Spleen (tissue), 7 donors: ENCODE measurements at regions not wholly inside any gene's neighbourhood (a gene's known extent, or its start where the extent isn't known, plus 50 kb on each side); places are given as distances from the start of the nearest gene placed in this dataset.

Source experiments
- POLR2A ChIP-seq, 3 donors: fragments of 450-650 bp; IDR thresholded peaks; one replicate each; pipeline ENCODE4 v1.5.1; 2017; ENCODE audit warnings: antibody characterized with exemption in 3 of 3, mild to moderate bottlenecking in 1 of 3
- TF ChIP-seq, protein P1 (sequence below), 11 experiments: fragments of 200-600 bp in 7 of 11; fragments of 450-650 bp in 4 of 11; sonication (generic) in 4 of 11; IDR thresholded peaks in 8 of 11; conservative IDR thresholded peaks in 3 of 11; 1 replicate in 7 of 11; 2 replicates in 4 of 11; pipeline versions ENCODE4 v1.4.0 to v1.8.0; 2016 to 2021; ENCODE audit warnings: antibody characterized with exemption in 11 of 11, inconsistent platforms in 4 of 11, mild to moderate bottlenecking in 1 of 11
- donor health status: DM: no; HTN: no; CAD: no; lungs with moderate emphysema.
- donor health status: DM: no; HTN: no; CAD: no.
- donor health status: DM: no; HTN: no; CAD: no.

GRCh38 chr6:144607998-144608735 lies 323.0 kb downstream of the UTRN start:
- TF ChIP-seq, protein P1, sequence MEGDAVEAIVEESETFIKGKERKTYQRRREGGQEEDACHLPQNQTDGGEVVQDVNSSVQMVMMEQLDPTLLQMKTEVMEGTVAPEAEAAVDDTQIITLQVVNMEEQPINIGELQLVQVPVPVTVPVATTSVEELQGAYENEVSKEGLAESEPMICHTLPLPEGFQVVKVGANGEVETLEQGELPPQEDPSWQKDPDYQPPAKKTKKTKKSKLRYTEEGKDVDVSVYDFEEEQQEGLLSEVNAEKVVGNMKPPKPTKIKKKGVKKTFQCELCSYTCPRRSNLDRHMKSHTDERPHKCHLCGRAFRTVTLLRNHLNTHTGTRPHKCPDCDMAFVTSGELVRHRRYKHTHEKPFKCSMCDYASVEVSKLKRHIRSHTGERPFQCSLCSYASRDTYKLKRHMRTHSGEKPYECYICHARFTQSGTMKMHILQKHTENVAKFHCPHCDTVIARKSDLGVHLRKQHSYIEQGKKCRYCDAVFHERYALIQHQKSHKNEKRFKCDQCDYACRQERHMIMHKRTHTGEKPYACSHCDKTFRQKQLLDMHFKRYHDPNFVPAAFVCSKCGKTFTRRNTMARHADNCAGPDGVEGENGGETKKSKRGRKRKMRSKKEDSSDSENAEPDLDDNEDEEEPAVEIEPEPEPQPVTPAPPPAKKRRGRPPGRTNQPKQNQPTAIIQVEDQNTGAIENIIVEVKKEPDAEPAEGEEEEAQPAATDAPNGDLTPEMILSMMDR (IDR thresholded peaks at IDR 0.05 in 8 of 11, conservative IDR thresholded peaks at IDR 0.05 in 3 of 11): no peak
- no peak for TF ChIP-seq POLR2A (IDR thresholded peaks at IDR 0.05)
